Esophagus mucosa (tissue), 1 donor: ENCODE measurements at regions not wholly inside any gene's neighbourhood (a gene's known extent, or its start where the extent isn't known, plus 50 kb on each side); places are given as distances from the start of the nearest gene placed in this dataset.
"Not testable (repeated sequence)": the region's sequence is repeated elsewhere in the genome, so short reads cannot be mapped to it uniquely, and the experiment has no call there.

ENCODE experiments used
- ATAC-seq: fragments of 200-7000 bp; cut with Tn5 transposase; one replicate; pipeline ENCODE4 v1.9.1; 2020
- donor health status: DM: yes; HTN: yes; CAD: no.

DNA sequence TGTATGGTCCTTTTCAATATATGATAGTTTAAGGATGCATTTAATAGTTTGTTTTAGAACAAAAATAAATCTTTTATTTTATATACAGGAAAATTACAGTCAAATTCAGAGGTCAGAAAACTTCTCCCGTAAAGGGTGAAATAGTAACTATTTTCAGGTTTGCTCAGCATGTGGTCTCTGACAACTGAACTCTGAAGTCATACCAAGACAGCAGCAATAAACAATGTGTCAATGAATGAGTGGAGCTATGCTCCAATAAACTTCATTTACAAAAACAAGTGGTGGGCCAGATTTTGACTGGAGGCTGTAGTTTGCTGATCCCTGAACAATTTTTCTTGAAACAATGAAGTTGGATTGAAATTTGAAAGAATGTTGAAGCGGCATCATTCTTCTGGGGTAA is 123.6 kb downstream of the ZNF248 start:
- ATAC-seq: no peak

DNA sequence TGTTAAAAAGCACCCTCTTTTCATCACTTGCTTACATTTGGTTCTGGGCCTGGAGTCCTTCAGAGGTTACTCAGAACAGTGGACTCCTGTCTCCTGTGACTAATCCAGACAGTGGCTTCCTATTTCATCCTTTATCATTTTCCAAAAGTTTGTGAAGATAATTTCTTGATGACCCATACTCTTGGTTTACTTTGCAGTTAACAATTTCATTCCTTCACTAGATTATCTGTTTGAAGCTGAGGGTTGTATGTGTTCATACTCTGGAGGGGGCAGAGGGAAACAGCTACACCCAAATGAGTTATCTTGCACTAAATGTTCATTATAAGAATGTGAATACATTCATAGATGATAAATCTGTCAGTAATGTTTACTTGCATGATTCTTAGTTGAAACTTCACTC is 124.7 kb downstream of the ZNF248 start:
- no peak for ATAC-seq

DNA sequence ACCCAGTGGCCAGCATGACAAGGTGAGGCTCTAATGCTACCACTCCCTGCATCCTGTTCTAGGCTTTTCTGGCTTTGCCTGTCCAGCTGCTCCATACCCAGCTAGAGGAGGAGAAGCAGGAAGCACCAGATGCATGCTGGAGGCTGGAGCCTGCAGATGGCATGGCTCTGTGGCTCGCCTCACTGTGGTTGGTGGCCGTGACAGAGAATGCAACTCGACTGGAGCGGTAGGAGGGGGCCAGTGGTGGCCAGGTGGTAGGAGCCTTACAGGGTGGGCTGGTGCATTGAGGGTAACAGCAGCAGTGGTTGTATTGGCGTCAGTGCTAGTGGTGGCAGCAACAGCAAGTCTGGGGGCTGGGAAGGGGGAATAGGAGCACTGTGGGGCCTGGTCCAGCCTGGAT is 128.6 kb downstream of the ZNF248 start:
- no peak for ATAC-seq

DNA sequence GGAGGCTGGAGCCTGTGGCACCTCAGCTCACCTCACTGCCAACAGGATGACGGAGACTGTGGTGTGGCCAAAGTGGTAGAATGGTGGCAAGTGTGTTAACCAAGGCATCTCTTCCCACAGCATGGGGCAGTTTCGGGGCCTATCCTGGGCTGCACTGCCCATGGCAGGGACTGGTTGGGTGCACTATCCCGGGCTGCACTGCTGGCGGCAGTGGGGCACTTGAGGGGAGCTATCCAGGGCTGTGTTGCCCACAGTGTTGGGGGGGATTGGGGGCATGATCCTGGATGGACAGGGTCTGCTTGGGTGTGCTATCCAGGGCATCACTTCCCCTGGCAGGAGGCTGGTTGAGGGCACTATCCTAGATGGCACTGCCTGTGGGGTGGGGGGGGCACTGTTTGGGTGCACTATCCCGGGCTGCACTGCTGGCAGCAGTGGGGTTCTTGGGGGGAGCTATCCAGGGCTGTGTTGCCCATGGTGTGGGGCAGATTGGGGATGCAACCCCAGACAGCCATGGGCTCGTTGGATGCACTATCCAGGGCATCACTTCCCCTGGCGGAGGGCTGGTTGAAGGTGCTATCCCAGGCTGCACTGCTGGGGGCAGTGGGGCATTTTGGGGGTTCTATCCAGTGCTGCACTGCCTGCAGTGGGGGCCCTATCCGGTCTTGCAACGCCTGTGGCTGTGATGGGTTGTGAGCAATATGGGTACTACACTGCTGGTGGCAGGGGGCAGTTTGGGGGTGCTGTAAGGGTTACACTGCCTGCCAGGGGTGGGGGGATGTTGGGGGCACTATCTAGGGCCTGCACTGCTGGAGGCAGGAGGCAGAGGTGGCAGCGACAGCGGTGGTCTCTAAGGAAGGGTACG is 129.7 kb downstream of the ZNF248 start:
- no peak for ATAC-seq

DNA sequence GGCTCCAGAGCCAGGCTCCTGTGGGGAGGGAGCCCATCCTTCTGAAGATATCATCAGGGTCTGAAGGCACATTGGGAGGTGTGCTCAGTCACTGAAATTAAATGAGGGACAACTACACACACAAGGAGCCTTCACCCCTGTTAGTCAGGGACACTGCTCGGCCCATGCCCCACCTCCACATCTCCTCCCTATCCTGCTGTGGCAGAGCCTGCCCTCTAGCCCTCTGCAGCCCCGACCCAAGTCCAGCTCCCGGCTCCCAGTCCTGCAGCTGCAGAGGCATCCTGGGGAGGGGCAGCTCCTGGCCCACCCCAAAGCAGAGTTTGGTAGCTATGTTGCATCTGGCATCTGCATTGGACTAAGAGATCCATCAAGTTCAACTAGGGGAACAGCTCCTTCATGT is 136.3 kb downstream of the ZNF248 start:
- ATAC-seq: no peak

DNA sequence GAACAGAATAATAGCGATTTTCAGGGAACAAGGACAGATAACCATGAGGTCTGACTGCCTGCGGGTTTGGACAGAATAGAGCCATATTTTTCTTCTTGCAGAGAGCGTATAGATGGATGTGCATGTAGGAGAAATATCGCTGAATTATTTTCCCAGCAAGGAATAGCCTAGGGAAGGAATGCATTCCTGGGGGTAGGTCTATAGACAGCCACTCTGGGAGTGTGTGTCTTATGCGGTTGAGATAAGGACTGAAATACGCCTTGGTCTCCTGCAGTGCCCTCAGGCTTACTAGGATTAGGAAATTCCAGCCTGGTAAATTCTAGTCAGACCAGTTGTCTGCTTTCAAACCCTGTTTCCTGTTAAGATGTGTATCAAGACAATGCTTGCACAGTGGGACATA is 139.3 kb downstream of the ZNF248 start:
- ATAC-seq: not testable (repeated sequence)

DNA sequence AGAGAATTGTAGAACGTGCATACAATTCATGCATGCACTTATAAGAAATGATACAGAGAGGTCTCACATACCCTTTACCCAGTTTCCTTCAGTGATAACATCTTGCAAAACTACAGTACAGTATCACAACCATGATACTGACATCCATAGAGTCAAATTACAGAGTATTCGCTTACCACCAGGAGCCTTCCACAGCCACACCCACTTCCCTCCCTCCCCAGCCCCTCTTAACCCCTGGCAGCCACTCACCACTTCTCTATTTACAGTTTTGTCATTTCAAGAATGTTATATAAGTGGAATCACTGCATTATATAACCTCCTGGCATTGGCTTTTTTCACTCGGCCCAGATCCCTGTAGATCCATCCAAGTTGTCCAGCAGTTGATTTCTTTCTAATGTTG is 143.8 kb downstream of the ZNF248 start:
- no peak for ATAC-seq

DNA sequence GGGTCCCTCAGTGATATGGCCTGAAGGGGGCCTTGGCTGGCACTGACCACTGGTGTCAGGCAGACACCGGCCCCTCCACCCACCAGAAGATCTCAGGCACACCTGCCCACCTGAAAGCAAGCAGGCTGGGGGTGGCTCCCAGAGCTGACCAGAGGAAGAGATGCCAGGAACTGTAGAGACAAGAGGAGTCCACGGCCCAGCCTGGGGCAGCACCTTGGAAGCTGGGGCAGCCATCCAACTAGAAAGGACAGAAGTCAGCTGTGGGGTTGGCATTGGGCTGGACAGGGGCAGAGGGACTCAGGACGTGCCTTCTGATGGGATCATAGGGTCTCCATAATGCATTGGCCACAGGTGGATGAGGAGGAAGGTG is 144.3 kb downstream of the ZNF248 start:
- no peak for ATAC-seq

DNA sequence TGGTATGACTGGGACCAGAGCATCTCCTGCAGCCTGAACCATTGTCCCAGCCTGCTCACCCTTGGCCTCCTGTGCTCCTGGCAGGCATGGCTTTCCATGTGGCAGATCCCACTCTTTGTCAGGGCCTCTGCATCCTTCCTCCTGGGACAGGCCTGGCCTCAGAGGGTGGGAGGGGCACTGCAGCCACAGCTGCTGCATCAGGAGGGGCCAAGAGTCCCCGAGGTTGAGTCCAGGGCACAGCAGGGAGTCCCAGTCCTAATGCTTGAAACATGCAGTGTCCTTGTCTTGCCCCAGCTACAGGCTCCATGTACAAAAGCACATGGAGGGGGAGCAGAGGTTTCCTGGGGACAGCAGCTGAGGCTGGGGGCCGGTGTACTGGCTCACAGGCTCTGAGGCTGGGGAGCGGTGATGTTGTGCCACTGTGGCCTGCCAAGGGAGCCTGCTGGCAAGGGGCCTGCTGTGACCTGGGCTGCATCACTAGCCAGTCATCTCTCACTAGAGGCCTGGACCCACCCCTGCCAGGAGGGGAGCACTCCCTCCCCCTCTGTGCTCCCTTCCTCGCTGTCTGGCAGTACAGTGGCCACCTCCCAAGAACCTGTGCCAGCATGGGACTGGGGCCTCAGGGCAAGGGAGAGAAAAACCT is 144.8 kb downstream of the ZNF248 start:
- no peak for ATAC-seq

DNA sequence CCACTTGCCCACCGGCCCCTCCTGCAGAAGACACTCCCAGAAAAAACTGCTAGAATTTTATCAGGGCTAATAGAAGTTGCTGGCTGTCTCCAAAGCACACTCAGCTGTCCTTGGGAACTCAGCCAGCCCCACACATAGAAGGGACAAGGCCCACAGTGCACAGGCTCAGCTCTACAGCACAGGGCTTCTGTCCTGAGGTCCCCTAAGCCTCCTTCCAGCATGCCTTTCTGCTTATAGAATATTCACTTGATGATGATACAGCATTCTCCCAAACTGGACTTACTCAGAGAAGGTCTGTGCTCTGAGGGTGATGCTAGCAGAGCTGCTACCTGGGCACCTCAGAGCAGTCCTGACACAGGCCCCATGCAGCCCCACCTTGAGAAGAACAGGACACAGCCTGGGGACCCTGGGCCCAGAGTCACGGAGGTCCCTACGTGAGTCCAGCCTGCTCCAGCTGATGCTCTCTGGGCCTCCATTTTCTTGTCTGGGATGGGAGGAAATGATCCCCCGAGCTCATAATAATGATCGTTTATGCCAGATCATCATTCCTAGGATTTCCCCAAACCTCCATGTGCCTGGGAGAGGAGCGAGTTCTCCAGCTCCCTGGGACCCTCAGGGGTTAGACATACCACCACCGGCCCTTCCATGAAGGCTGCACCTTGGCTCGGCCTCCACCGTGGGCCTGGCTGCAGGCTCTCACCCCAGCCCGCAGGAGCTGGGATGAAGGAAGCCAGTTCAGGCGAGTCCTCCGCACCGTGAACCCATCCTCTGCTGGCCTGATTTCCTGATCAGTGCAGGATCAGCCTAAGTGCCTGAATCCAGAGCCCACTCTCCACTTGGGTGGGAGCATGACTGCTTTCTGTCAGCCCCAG is 145.6 kb downstream of the ZNF248 start:
- no peak for ATAC-seq

DNA sequence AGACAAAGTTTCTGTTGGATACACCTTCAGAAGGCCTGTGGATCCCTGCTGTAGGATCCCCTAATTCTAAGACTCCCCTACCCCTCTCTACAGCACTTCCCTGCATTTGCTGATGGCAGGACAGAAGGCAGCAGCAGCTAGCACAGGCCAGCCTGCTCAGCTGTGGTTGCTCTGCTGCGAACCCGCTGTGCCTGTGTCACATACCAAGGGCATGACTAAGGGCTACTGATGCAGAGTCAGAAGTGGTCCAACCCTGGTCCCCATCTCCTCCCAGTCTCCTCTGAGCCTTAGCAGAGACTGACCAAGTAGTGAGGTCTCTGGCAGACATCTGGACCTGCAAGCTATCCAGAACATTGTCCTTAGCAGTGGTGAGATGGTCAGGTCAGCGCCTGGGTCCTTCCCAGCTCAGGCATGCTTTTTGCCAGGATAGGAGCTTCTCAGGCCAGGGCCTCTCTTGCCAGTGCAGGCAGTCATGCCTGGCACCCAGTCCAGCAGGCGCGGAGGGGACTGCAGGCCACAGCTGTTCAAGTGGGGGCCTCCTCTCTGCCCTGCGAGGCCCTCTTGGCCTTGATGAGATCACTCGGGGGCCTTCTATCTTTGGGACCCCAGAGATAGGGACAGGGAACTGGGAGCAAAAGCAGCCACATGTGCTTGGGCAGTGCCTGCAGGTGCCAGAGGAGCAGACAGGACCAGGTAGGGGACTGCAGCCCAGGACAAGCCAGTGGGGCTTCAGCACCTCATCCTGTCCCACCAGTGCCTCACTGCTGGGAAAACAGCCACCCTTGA is 146.4 kb downstream of the ZNF248 start:
- ATAC-seq: no peak

DNA sequence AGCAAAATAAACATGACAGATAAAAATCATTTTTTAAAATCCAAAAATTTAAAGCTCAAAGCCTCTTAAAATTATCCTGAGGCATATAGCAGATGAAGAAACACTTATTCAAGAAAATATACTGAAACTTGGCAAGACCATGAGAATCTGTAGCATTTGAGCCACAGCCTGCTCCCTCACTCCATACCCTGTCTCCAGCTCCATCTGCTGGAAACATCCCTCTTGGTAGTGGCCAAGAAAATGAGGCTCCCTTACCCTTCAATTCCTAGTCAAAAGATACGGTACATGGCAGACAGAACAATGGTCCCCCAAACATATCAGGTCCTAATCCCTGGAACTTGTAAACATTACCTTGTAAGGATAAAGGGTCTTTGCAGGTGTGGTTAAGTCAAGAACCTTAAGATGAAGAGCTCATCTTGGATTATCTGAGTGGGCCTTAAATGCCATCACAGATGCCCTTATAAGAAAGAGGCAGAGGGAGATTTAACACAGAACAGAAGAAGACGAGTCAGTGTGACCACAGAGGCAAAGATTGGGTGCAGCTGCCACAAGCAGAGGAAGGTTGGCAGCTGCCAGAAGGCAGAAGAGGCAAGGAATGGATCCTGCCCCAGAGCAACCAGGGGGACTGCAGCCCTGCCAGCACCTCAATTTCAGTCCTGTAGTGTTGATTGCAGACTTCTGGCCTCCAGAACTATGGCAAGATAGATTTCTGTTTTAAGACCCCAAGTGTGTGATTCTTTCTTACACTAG is 149.4 kb downstream of the ZNF248 start:
- no peak for ATAC-seq

DNA sequence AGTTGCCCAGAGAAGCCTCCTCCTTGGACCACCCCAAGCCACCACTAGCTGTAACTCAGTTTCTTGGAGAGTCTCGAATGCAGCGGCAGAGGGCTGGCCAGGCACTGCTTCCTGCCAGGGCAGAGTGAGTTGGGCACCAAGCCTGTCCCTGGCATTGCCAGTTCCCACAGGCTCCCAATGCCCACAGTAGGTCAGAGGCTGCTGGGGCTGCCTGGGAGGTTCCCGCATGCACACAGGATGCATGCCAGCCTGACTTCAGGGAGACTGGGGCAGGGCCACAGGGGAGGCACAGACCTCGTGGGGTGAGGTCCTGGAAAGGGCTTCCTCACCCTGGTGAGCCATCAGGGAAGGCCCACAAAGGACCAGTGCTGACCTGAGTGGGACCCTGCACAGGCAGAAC is 152.8 kb downstream of the ZNF248 start:
- ATAC-seq: no peak

DNA sequence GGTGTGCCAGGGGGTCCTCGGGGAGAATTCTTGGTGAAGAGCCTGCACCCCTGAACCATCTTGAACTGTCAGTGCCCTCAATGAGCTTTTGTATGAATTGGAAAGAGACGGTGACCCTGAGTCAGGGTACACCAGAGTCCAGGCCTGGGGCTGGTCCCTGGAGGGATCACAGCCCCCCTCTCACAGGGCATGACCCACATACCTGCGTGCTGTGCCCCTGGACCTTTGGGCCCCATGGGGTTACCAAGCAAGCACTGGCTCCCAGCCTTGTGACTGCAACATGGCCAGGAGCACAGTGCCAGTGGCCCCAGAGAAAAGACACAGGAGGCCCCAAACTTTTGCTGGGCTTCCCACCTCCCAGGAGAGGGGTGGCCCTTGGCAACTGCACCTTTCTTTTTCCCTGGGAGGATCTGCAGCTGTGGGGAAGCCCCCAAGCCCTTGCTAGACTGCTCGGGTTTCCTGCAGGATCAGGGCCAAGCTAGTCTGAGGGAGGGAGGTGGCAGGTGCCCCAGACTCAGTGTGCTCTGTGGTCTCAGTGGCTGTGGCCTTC is 153.5 kb downstream of the ZNF248 start:
- ATAC-seq: no peak

DNA sequence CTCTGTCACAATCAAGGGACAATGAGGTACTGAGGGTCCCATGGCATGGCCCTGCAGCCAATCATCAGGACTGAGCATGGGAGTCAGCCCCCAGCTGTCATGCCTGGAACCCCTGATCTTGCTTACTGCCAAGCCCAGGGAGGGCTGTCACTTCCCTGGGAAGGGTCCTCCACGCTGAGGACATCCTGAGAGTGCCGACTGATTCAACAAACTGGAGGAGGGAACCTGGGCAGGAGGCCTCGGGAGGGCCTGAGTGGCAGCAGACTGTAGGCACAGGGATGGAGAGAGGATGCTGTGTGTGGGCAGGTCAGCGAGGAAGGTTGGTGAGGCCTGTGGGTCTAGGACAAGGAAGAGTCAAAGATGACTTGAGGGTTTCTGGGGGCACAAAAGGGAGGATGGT is 154.3 kb downstream of the ZNF248 start:
- ATAC-seq: no peak

DNA sequence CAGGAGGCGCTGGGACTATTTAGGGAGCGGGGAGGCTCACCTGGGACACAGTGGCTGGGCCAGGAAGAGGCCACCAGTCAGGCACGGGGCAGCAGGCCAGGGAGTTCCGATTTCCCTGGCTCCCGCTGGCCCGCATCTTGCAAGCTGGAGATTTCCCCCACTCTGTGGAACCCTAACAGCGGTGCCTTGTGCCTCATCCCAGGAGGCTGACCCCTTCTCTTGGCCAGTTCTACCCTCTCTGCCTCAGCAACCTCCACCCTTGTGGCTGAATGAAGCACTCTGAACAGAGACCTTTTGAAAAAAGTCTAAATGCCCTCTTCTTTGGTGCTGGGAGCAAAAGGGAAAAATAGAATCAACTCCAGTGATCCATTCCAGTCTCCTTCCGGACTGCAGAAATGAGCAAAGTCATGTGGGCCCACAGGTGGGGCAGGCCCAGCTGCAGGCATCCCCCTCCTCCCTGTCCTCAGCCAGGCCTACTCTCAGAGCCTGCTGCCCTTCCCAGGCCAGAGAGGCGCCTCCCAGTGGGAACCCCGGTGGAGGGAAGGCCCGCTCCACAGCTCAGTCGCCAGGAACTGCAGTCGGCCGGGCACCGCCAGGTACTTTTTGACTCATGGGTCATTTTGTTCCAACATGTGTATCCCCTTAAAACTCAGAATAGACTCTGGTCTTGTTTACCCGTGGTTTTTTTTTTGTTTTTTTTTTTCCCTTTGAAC is 155.5 kb downstream of the ZNF248 start:
- ATAC-seq: no peak

DNA sequence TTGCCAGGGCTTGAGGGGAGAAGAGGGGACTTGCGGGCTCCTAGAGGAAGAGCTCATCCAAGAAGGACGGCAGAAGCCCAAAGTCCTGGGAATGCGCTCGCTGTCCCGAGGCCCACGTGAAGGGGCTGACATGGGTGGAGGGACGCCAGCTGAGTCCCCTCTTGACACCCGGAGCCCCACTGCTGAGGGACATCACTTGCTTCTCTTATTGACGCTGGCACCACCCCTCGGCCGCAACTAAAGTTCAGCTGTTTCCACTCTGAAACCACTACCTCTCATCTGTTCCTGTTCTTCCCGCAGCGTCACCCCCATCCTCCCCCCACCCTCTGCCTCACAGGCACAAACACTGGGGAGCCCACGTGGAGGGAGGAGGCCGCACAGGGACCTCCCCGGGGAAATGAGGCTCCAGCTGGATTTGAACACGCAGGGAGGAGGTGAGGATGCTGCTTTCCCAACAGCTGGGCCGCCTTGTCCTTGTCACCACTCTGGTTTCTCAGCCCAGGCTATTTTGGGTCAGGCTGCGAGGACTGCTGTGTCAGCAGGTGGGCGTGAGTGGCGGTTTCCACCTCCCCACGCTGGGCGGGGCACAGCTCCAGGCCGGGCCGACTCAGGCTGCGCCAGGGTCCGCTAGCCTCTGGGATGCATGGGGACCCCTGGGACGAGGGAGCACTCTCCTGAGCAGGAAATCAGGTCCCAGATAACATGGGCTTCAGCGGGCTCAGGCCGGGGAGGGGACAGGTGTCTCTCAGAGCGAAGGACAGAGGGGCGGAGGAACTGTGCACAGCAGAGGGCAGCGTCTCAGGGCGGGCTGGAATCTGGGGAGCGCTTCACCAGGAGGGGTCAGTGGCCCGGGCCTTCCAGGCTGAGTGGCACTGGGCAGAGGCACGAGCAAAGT is 156.3 kb downstream of the ZNF248 start:
- no peak for ATAC-seq

DNA sequence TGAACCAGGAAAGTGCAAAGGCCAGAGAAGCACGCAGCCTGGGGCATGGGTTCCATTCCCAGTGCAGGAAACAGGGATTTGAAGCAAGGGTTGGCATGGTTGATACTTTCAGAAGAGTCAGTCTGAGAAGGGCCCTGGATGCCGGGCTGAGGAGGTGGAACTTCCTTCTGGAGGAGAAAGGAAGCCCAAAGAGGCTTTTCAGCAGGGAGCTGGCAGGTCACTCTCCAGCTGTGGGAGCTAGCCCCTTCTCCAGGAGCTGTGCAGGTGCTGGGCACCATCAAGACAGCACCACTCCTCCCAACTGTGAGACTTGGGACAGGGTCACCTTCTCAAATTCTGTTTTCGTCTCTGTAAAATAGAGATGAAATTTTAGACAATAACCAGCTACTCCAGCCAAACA is 169.8 kb downstream of the ZNF248 start:
- ATAC-seq: no peak

DNA sequence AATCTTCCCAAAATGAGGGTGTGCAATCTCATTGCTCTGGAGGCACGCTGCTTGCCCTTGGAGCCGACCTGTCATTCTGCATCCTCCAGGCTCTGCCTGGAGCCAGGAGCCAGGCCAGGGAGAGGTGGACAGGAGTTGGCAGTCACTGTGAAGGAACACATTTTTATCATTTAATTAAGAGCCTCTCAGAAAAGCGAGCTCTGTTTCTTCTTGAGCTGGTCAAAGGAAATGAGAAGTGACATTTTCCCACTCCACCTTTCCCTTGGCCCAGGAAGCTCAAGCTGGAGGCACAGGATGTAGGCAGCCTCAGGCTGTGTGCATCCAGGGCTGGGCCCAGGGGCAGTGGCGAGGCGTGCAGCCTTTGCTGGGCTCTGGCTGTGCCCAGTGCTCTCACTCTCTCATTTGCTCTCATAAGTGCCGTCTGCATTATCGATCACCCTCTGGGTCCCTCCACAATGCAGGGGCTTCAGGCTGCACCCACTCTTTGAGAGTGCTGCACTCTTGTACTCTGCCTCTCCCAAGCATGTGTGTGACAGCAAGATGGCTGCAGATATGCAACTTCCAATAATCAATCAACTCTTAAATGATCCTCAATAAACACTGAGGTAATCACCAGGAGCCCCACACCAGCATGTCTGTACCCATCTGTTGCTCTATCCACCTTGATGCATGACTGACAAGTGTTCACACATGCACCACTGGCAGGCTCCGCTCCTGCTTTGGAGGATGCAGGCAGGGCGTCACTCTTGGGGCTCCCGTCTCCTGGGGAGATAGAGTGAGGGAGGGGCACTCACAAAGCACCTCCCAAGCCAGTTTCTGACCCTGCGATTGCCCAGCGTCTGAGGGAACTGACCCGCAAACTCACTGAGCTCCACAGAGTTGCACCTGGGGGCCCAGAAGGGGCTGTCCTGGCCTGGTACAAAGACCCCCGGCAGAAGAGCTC is 171.4 kb downstream of the ZNF248 start:
- ATAC-seq: no peak
